Neural progenitor cell (in vitro differentiated cells): ENCODE measurements at regions not wholly inside any gene's neighbourhood (a gene's known extent, or its start where the extent isn't known, plus 50 kb on each side); places are given as distances from the start of the nearest gene placed in this dataset.

Experiments used
- EZH2 ChIP-seq: fragments of 200-600 bp; sonication (generic); IDR thresholded peaks from 2 replicates; pipeline ENCODE4 v1.6.1; 2017; ENCODE audit warnings: antibody characterized with exemption, mild to moderate bottlenecking, moderate library complexity
- EZH2phosphoT487 ChIP-seq: fragments of 200-600 bp; sonication (generic); IDR thresholded peaks from 2 replicates; pipeline ENCODE4 v1.6.1; 2017; ENCODE audit warnings: antibody characterized with exemption
- TF ChIP-seq, protein P1 (sequence below): fragments of 200-600 bp; sonication (generic); IDR thresholded peaks from 2 replicates; pipeline ENCODE4 v1.5.1; 2017; ENCODE audit warnings: antibody characterized with exemption, mild to moderate bottlenecking

DNA sequence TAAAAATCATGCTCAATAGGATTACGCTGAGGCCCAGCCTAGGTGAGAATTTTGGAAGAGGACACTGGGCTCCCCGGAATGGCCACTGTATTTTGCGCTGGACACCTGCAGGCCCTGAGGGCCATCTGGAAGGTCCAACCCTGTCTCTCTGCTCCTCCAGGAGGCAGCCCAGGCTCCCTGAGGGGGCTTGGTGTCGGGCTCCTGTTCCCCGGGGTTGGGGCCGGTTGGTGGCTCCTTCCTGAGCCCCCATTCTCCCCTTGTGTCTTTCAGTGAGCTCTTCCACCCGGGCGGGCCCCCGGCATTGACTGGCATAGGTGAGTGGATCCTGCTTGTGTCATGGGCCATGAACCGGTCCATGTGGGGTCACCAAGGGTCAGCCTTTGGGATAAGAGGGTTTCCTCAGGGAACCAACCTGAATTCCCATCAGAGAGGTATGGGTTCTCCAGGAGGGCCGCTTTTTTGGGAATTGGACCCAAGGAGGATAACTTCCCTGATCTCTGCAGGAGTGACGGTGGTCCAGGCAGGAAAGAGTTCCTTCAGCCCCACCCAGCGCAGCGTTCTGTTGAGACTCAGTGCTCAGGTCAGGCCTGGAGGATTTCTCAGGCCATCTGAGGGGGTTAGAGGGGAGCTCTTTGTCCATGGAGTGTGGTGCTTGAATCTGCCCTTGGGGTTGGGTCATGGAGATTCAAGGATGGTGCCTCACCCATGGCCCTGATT is 187.8 kb downstream of the UBE3A start:
- TF ChIP-seq, protein P1, sequence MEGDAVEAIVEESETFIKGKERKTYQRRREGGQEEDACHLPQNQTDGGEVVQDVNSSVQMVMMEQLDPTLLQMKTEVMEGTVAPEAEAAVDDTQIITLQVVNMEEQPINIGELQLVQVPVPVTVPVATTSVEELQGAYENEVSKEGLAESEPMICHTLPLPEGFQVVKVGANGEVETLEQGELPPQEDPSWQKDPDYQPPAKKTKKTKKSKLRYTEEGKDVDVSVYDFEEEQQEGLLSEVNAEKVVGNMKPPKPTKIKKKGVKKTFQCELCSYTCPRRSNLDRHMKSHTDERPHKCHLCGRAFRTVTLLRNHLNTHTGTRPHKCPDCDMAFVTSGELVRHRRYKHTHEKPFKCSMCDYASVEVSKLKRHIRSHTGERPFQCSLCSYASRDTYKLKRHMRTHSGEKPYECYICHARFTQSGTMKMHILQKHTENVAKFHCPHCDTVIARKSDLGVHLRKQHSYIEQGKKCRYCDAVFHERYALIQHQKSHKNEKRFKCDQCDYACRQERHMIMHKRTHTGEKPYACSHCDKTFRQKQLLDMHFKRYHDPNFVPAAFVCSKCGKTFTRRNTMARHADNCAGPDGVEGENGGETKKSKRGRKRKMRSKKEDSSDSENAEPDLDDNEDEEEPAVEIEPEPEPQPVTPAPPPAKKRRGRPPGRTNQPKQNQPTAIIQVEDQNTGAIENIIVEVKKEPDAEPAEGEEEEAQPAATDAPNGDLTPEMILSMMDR = no peak
- TF ChIP-seq EZH2phosphoT487 = no peak
- no peak for TF ChIP-seq EZH2
